AG04449 (cell line): ENCODE measurements at regions not wholly inside any gene's neighbourhood (a gene's known extent, or its start where the extent isn't known, plus 50 kb on each side); places are given as distances from the start of the nearest gene placed in this dataset.

Experiments
- CTCF ChIA-PET: fragments of 350-600 bp; formaldehyde crosslinking; extraction: SDS; loops from one replicate; lab custom pipeline; 2021; ENCODE audit warnings: antibody characterized with exemption; lab: Yijun Ruan, JAX
- POLR2A ChIA-PET: fragments of 400-600, 350-600 bp; formaldehyde crosslinking; extraction: SDS; loops from one replicate; lab custom pipeline; 2020; ENCODE audit warnings: antibody characterized with exemption, inconsistent platforms; lab: Yijun Ruan, JAX
- DNase-seq: peaks from one replicate; pipeline ENCODE4 v3.0.0-alpha.2; 2010; ENCODE audit warnings: low read depth, low spot score
- H3K4me3 ChIP-seq: 2 replicates; pipeline ENCODE4 v1.5.1; 2011; ENCODE audit warnings: low read depth, mild to moderate bottlenecking, control low read depth, low read length
- TF ChIP-seq, protein P1 (sequence below): IDR thresholded peaks from one replicate; pipeline ENCODE4 v1.5.1; 2011; ENCODE audit warnings: mild to moderate bottlenecking, moderate library complexity, low read length, control low read depth, inconsistent platforms; ENCODE audit not compliant: insufficient read depth; ENCODE audit errors: missing control alignments

- POLR2A ChIA-PET, result no interaction called here
- DNase-seq, result no peak
- TF ChIP-seq, protein P1, sequence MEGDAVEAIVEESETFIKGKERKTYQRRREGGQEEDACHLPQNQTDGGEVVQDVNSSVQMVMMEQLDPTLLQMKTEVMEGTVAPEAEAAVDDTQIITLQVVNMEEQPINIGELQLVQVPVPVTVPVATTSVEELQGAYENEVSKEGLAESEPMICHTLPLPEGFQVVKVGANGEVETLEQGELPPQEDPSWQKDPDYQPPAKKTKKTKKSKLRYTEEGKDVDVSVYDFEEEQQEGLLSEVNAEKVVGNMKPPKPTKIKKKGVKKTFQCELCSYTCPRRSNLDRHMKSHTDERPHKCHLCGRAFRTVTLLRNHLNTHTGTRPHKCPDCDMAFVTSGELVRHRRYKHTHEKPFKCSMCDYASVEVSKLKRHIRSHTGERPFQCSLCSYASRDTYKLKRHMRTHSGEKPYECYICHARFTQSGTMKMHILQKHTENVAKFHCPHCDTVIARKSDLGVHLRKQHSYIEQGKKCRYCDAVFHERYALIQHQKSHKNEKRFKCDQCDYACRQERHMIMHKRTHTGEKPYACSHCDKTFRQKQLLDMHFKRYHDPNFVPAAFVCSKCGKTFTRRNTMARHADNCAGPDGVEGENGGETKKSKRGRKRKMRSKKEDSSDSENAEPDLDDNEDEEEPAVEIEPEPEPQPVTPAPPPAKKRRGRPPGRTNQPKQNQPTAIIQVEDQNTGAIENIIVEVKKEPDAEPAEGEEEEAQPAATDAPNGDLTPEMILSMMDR, result no peak
- CTCF ChIA-PET, result no interaction called here
- no peak overlapping the region for H3K4me3 ChIP-seq
These were observed 405.0 kb downstream of the SHISA9 start for GRCh38 chr16:13306161-13306995.

DNA sequence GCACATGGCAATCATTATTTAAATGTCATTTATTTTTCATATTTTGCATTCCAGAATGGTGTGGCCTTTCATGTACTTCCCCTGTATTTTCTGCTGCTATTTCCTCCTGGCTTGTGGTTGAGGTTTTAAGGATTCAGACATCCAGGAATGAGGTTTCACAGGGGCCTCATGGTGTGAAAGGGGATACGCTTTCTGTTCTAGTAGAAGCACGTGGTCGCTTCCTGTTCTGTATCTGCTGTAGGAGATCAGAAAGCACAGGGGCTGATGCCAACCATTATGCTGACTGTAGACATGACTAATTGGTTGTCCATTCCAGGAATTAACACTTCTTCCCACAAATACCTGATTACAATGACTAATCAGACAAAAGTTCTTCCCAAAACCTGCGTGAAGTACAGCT lies 405.9 kb downstream of the SHISA9 start:
- no peak overlapping the region for H3K4me3 ChIP-seq
- TF ChIP-seq, protein P1, result no peak
- peak; percentile 7 for DNase-seq
- POLR2A ChIA-PET, result no interaction called here
- CTCF ChIA-PET, result no interaction called here

- no peak overlapping the region for H3K4me3 ChIP-seq
- ChIA-PET POLR2A (no interaction called here), CTCF (no interaction called here)
- TF ChIP-seq, protein P1, result no peak
- no peak for DNase-seq
These were observed 406.5 kb downstream of the SHISA9 start for GRCh38 chr16:13307851-13308250.

GRCh38 chr16:13312063-13312462 lies 410.7 kb downstream of the SHISA9 start:
- POLR2A ChIA-PET, result no interaction called here
- CTCF ChIA-PET, result no interaction called here
- no peak for DNase-seq
- TF ChIP-seq, protein P1, result no peak
- no peak overlapping the region for H3K4me3 ChIP-seq

- DNase-seq, result no peak
- TF ChIP-seq, protein P1, result no peak
- CTCF ChIA-PET, result no interaction called here
- H3K4me3 ChIP-seq, result no peak overlapping the region
- POLR2A ChIA-PET, result no interaction called here
These were observed 412.0 kb downstream of the SHISA9 start for GRCh38 chr16:13313351-13313750.

GRCh38 chr16:13314633-13315032 lies 413.2 kb downstream of the SHISA9 start:
- ChIA-PET CTCF (no interaction called here), POLR2A (no interaction called here)
- no peak for DNase-seq
- no peak overlapping the region for H3K4me3 ChIP-seq
- TF ChIP-seq, protein P1, result no peak
